NCI-H128 (cell line): ENCODE measurements at regions not wholly inside any gene's neighbourhood (a gene's known extent, or its start where the extent isn't known, plus 50 kb on each side); places are given as distances from the start of the nearest gene placed in this dataset.

Experiments used
- DNase-seq: peaks from one replicate; lab custom pipeline; 2025; ENCODE audit not compliant: unreplicated experiment; lab: John Stamatoyannopoulos, UW

GRCh38 chr9:108093773-108094675 lies 604.5 kb upstream of the KLF4 start:
- DNase-seq, result no peak

- DNase-seq, result no peak
Measured at GRCh38 chr9:108088916-108089315, 599.3 kb upstream of the KLF4 start.

- DNase-seq, result no peak
Measured at GRCh38 chr9:108087781-108088180, 598.2 kb upstream of the KLF4 start.

GRCh38 chr9:108086624-108087023 lies 597.1 kb upstream of the KLF4 start:
- DNase-seq, result no peak

GRCh38 chr9:108085294-108085693 lies 595.7 kb upstream of the KLF4 start:
- no peak for DNase-seq

GRCh38 chr9:108083796-108084352 lies 594.3 kb upstream of the KLF4 start:
- no peak for DNase-seq

- DNase-seq, result peak; percentile 59
Measured at GRCh38 chr9:108083160-108083750, 593.7 kb upstream of the KLF4 start.

GRCh38 chr9:108081112-108081511 lies 591.5 kb upstream of the KLF4 start:
- DNase-seq, result no peak

GRCh38 chr9:108080285-108080684 lies 590.7 kb upstream of the KLF4 start:
- no peak for DNase-seq

- no peak for DNase-seq
Measured at GRCh38 chr9:108078811-108079210, 589.2 kb upstream of the KLF4 start.

GRCh38 chr9:108078375-108078774 lies 588.8 kb upstream of the KLF4 start:
- DNase-seq, result no peak

GRCh38 chr9:108077556-108077955 lies 588.0 kb upstream of the KLF4 start:
- DNase-seq, result no peak

- no peak for DNase-seq
Measured at GRCh38 chr9:108074900-108075299, 585.3 kb upstream of the KLF4 start.

GRCh38 chr9:108073823-108074222 lies 584.3 kb upstream of the KLF4 start:
- DNase-seq, result no peak

- DNase-seq, result no peak
Measured at GRCh38 chr9:108072740-108073139, 583.2 kb upstream of the KLF4 start.

- DNase-seq, result no peak
Measured at GRCh38 chr9:108070861-108071260, 581.3 kb upstream of the KLF4 start.

GRCh38 chr9:108069991-108070390 lies 580.4 kb upstream of the KLF4 start:
- DNase-seq, result no peak

- no peak for DNase-seq
Measured at GRCh38 chr9:108062680-108063079, 573.1 kb upstream of the KLF4 start.

GRCh38 chr9:108060175-108060574 lies 570.6 kb upstream of the KLF4 start:
- DNase-seq, result no peak

- no peak for DNase-seq
Measured at GRCh38 chr9:108058135-108058814, 568.7 kb upstream of the KLF4 start.

GRCh38 chr9:108057421-108058134 lies 568.0 kb upstream of the KLF4 start:
- no peak for DNase-seq
